AG09319 (cell line): ENCODE measurements at regions not wholly inside any gene's neighbourhood (a gene's known extent, or its start where the extent isn't known, plus 50 kb on each side); places are given as distances from the start of the nearest gene placed in this dataset.

ENCODE experiments used
- DNase-seq: peaks from one replicate; pipeline ENCODE4 v3.0.0-alpha.2; 2010; ENCODE audit warnings: low read depth; ENCODE audit errors: extremely low read depth
- TF ChIP-seq, protein P1 (sequence below): IDR thresholded peaks from 2 replicates; pipeline ENCODE4 v1.5.1; 2011; ENCODE audit warnings: low read depth, mild to moderate bottlenecking, inconsistent platforms, low read length, moderate library complexity

DNA sequence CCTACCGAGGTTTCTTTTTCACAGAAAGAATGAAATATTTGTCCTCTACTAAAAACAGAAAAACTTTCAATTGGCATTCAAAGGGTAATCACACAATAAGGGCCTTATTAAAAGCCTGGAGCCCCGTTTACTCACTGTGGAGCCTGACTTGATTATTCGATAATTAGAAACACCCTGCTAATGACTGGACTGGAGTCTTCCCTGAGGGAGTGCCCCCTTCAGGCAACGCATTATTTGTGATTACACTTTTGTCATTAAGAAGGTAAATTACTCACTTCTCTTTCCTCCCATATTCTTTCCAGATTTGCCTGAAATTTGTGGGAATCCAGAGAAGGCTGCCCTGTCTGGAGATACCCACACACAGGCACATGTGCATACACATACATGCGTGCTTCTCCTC, 444.2 kb upstream of the NPVF start:
- no peak for DNase-seq
- TF ChIP-seq, protein P1, sequence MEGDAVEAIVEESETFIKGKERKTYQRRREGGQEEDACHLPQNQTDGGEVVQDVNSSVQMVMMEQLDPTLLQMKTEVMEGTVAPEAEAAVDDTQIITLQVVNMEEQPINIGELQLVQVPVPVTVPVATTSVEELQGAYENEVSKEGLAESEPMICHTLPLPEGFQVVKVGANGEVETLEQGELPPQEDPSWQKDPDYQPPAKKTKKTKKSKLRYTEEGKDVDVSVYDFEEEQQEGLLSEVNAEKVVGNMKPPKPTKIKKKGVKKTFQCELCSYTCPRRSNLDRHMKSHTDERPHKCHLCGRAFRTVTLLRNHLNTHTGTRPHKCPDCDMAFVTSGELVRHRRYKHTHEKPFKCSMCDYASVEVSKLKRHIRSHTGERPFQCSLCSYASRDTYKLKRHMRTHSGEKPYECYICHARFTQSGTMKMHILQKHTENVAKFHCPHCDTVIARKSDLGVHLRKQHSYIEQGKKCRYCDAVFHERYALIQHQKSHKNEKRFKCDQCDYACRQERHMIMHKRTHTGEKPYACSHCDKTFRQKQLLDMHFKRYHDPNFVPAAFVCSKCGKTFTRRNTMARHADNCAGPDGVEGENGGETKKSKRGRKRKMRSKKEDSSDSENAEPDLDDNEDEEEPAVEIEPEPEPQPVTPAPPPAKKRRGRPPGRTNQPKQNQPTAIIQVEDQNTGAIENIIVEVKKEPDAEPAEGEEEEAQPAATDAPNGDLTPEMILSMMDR = no peak

DNA sequence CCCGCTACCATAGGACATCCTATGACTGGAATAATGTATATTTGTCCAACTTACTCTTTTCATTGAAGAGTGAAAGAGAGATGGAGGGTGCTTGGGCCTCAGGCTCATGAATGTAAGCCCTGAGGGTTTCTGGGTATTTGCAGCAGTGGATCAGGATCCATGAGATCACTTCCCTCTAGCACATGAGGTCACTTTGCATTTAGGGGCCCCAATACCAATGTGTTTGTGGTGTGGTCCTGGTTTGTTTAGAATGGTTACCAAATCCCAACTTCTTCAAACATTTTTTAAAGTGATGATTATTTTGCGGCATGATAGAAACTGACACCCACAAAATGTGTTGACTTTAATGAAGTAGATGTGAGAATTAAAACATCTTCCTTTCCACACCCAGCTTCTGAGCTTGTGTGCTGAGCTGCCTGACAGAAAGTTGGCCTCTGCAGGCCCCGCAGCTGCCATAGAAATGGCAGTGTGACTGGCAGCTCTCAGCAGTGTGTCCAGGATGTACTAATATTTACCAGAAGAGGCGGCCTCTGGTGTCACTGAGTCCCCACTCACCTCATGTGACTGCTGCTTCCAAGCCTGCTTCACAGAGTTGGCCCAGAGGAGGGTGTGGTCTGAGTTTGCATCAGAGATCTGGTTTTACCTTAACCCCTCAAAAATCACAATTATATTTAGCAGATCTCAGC, 447.6 kb upstream of the NPVF start:
- TF ChIP-seq, protein P1 = no peak
- DNase-seq = no peak

DNA sequence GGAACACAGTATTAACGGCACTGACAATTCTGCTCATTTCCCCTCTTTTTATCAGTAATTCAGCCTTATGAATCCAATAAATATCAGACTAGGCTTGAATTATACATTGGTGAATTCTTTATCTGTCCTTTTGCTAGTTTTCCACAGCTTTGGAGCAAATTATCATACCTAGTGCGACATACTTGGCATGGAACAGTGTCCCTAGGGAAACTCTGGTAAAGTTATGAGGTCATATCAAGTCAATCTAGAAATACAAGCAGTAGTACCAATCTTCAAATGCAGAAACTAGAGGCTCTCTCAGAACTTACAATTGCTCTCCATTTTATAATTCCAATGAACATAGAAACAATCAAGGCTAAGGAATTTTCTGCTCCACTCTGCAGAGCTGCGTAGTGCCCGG, 449.3 kb upstream of the NPVF start:
- no peak for DNase-seq
- TF ChIP-seq, protein P1 = no peak

DNA sequence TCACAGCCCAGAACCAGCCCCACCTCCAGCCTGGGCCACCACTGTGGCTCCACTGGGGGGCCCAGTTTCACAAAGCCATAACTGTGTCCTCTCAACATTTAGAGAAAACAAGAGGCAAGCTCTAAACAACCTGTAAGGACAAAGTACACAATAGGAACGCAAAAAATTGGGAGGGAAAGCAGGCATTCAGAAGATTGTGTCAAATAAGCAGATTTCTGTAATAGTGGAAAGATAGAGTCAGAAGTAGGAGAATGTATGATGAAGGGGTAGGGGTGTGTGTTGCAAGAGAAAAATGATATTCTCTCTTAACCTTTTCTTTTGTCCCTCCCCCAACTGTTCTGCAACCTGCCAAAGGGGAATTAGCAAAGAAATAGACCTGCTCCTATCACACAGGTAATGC, 449.9 kb upstream of the NPVF start:
- DNase-seq = no peak
- TF ChIP-seq, protein P1 = no peak

DNA sequence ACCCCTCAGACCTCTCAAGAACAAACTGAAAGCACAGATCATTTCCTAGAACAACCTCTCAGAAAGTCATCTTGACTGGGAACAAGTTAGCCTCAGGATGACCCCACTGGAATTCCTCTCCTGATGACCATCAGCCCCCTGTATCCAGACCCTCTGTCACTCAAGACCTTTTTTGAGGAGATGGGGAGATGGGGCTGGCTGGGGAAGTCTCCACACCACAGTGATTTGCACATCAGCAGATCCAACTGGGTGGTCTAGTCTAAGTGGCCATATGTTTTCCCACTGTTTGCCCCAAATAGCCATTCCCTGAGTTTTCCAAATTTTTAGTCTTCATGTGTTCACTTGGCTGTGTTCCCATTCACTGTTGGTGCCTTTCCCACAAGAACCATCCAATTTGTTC, 452.4 kb upstream of the NPVF start:
- TF ChIP-seq, protein P1 = no peak
- DNase-seq = no peak

- no peak for DNase-seq
- TF ChIP-seq, protein P1 = no peak
Measured at GRCh38 chr7:25684360-25684759, 456.1 kb upstream of the NPVF start.

DNA sequence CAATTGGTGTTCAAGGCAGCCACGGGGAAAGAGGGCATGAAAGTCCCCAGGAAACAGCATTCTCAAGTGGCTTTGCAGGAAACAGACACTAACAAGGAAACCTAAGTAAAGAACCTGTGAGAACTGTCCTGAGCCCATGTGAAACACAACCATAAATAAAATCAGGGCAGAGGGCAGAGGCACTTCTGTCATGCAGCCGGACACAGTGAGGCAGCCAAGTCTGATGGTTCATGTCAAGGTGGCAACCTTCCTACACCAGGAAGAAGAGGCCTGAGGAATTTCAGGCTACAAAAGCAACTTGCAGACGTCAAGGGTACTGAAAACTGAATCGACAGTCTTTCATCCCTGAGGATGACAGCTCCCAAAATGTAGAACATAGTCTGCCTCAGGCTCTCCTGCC, 458.2 kb upstream of the NPVF start:
- no peak for DNase-seq
- TF ChIP-seq, protein P1 = no peak
